OCI-LY1 (cell line): ENCODE measurements at regions not wholly inside any gene's neighbourhood (a gene's known extent, or its start where the extent isn't known, plus 50 kb on each side); places are given as distances from the start of the nearest gene placed in this dataset.

Experiments
- EZH2 ChIP-seq: fragments of 200-600 bp; sonication (generic), shearing (Covaris generic); IDR thresholded peaks from 2 replicates; pipeline ENCODE4 v1.8.0; 2017; ENCODE audit warnings: borderline replicate concordance, mixed run types, mild to moderate bottlenecking, antibody characterized with exemption, low read length, moderate library complexity, mixed read lengths
- TF ChIP-seq, protein P1 (sequence below): fragments of 200-600 bp; sonication (generic), shearing (Covaris generic); IDR thresholded peaks from 2 replicates; pipeline ENCODE4 v1.5.1; 2017; ENCODE audit warnings: mild to moderate bottlenecking, antibody characterized with exemption, low read length, moderate library complexity, mixed read lengths

DNA sequence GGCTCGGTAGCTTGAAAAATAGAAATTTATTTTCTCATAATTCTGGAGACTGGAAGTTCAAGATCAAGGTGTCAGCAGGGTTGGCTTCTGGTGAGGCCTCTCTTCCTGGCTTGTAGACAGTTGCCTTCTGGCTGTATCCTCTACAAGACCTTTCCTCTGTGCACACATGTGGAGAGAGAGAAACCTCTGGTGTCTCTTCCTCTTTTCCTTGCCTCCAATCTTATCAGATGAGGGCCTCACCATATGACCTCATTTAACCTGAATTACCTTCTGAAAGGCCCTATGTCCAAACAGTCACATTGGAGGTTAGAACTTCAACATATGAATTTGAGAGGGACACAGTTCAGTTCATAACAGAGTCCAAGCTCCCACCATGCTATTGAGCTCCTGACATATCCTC, 166.4 kb downstream of the TTC8 start:
- TF ChIP-seq, protein P1, sequence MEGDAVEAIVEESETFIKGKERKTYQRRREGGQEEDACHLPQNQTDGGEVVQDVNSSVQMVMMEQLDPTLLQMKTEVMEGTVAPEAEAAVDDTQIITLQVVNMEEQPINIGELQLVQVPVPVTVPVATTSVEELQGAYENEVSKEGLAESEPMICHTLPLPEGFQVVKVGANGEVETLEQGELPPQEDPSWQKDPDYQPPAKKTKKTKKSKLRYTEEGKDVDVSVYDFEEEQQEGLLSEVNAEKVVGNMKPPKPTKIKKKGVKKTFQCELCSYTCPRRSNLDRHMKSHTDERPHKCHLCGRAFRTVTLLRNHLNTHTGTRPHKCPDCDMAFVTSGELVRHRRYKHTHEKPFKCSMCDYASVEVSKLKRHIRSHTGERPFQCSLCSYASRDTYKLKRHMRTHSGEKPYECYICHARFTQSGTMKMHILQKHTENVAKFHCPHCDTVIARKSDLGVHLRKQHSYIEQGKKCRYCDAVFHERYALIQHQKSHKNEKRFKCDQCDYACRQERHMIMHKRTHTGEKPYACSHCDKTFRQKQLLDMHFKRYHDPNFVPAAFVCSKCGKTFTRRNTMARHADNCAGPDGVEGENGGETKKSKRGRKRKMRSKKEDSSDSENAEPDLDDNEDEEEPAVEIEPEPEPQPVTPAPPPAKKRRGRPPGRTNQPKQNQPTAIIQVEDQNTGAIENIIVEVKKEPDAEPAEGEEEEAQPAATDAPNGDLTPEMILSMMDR, result no peak
- no peak for TF ChIP-seq EZH2
